Coronary artery (tissue), 2 donors: ENCODE measurements at regions not wholly inside any gene's neighbourhood (a gene's known extent, or its start where the extent isn't known, plus 50 kb on each side); places are given as distances from the start of the nearest gene placed in this dataset.

Source experiments
- DNase-seq: peaks from one replicate; pipeline ENCODE4 v3.0.0-alpha.2; 2017; ENCODE audit warnings: low spot score
- H3K27ac ChIP-seq, 2 donors: fragments of 200-600 bp; sonication (generic); one replicate each; pipeline ENCODE4 v1.5.1; 2016 to 2019
- H3K4me3 ChIP-seq: fragments of 200-600 bp; sonication (generic); 2 replicates; pipeline ENCODE4 v1.5.1; 2016; ENCODE audit warnings: mild to moderate bottlenecking, moderate library complexity
- CTCF ChIP-seq: fragments of 200-600 bp; sonication (generic); IDR thresholded peaks from one replicate; pipeline ENCODE4 v1.5.1; 2019; ENCODE audit warnings: antibody characterized with exemption

- Histone ChIP-seq H3K4me3 (no peak overlapping the region), H3K27ac (peak overlapping the region; percentile 63 to 82)
- no peak for DNase-seq
- no peak for TF ChIP-seq CTCF
Measured at GRCh38 chr17:20920095-20920814, 122.6 kb downstream of the USP22 start.

- DNase-seq, result no peak
- no peak for TF ChIP-seq CTCF
- H3K4me3 ChIP-seq, result peak overlapping the region; percentile 30
- peak overlapping the region; percentile 63 to 82 for H3K27ac ChIP-seq
Measured at GRCh38 chr17:20920815-20921199, 122.0 kb downstream of the USP22 start.

GRCh38 chr17:20922128-20922670 lies 120.6 kb downstream of the USP22 start:
- TF ChIP-seq CTCF, result no peak
- peak overlapping the region; percentile 63 to 82 for H3K27ac ChIP-seq

GRCh38 chr17:20924306-20924705 lies 118.5 kb downstream of the USP22 start:
- Histone ChIP-seq H3K4me3 (peak overlapping the region; percentile 48), H3K27ac (peak overlapping the region; percentile 51 to 76)
- no peak for DNase-seq
- no peak for TF ChIP-seq CTCF

More at GRCh38 chr17:20922128-20922670, 120.6 kb downstream of the USP22 start:
- H3K4me3 ChIP-seq, result peak overlapping the region; percentile 30
- no peak for DNase-seq

- H3K27ac ChIP-seq, result peak overlapping the region; percentile 51 to 76
- H3K4me3 ChIP-seq, result peak overlapping the region; percentile 48
- DNase-seq, result no peak
- TF ChIP-seq CTCF, result no peak
Measured at GRCh38 chr17:20925091-20925490, 117.7 kb downstream of the USP22 start.

GRCh38 chr17:20925954-20926353 lies 116.9 kb downstream of the USP22 start:
- DNase-seq, result no peak
- Histone ChIP-seq H3K27ac (peak overlapping the region; percentile 50 to 56), H3K4me3 (peak overlapping the region; percentile 49)
- no peak for TF ChIP-seq CTCF

GRCh38 chr17:20926532-20926931 lies 116.3 kb downstream of the USP22 start:
- TF ChIP-seq CTCF, result no peak
- Histone ChIP-seq H3K27ac (peak overlapping the region; percentile 50), H3K4me3 (no peak overlapping the region)
- no peak for DNase-seq
